Gastrocnemius medialis (tissue), 4 donors: ENCODE measurements at regions not wholly inside any gene's neighbourhood (a gene's known extent, or its start where the extent isn't known, plus 50 kb on each side); places are given as distances from the start of the nearest gene placed in this dataset.

Source experiments
- CTCF ChIP-seq, 5 experiments: fragments of 450-650 bp in 3 of 5; fragments of 200-600 bp in 2 of 5; sonication (generic) in 2 of 5; IDR thresholded peaks in 4 of 5; conservative IDR thresholded peaks in 1 of 5; 1 replicate in 4 of 5; 2 replicates in 1 of 5; pipeline ENCODE4 v1.5.1; 2016 to 2019; ENCODE audit warnings: antibody characterized with exemption in 5 of 5, mild to moderate bottlenecking in 3 of 5, moderate library complexity in 3 of 5
- POLR2A ChIP-seq, 2 donors: fragments of 450-650 bp; IDR thresholded peaks; one replicate each; pipeline ENCODE4 v1.6.1; 2017; ENCODE audit warnings: antibody characterized with exemption in 2 of 2, mild to moderate bottlenecking in 2 of 2, moderate library complexity in 2 of 2

DNA sequence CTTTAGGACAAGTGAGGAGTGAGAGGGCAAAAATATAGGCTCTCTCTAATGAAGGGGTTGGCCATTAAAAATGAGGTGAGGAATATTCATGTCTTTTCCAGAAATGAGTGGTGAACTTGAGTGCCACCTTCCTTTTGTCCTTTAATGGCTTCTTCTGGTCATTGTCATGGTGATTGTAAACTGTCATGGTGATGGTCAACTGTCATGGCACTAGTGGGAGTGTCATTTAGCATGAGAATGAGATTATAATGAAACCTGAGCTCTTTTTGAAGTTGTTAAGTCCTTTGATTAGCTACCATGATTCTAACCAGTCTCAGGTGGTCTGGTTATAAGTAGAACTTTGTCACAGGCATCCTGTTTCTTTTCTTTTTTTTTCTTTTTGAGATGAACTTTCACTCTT lies 524.4 kb downstream of the NEBL start:
- TF ChIP-seq CTCF (IDR thresholded peaks at IDR 0.05 in 4 of 5, conservative IDR thresholded peaks at IDR 0.05 in 1 of 5) (no peak), POLR2A (IDR thresholded peaks at IDR 0.05) (no peak)
